ENCODE measurements at regions not wholly inside any gene's neighbourhood (a gene's known extent, or its start where the extent isn't known, plus 50 kb on each side); places are given as distances from the start of the nearest gene placed in this dataset.

DNA sequence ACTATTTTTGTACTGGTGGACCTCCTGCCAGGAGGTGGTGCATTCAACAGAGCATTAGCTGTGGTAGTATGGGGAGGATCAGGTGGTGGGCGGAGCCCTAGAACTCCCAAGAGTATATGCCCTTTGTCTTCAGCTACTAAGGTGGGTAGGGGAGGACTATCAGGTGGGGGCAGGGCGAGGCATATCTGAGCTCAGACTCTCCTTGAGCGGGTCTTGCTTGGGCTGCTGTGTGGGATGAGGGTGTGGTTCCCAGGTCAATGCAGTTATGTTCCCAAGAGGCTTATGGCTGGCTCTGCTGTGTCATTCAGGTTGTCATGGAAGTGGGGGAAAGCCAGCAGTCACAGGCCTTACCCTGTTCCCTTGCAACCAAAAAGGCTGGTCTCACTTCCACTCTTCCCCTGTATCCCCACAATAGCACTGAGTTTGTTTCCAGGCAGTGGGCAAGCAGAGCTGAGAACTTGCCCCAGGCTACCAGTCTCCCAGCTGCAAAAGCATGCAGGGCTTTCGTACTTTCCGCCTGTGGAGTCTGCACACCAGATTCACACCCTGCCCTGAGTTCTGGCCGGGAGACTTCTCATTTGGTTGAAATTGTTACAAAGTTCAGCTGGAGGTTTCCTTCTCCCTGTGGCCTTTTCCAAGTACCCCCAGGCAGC lies 93.7 kb upstream of the DPPA4 start:
- TF ChIP-seq, protein P1, sequence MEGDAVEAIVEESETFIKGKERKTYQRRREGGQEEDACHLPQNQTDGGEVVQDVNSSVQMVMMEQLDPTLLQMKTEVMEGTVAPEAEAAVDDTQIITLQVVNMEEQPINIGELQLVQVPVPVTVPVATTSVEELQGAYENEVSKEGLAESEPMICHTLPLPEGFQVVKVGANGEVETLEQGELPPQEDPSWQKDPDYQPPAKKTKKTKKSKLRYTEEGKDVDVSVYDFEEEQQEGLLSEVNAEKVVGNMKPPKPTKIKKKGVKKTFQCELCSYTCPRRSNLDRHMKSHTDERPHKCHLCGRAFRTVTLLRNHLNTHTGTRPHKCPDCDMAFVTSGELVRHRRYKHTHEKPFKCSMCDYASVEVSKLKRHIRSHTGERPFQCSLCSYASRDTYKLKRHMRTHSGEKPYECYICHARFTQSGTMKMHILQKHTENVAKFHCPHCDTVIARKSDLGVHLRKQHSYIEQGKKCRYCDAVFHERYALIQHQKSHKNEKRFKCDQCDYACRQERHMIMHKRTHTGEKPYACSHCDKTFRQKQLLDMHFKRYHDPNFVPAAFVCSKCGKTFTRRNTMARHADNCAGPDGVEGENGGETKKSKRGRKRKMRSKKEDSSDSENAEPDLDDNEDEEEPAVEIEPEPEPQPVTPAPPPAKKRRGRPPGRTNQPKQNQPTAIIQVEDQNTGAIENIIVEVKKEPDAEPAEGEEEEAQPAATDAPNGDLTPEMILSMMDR (IDR thresholded peaks at IDR 0.05; ENCODE audit: borderline replicate concordance, extremely low read depth, low read length, poor library complexity, severe bottlenecking): no peak
- TF ChIP-seq EZH2 (IDR thresholded peaks at IDR 0.05; ENCODE audit: borderline replicate concordance, low read depth, low read length, severe bottlenecking): no peak
